Forelimb muscle (tissue), 1 donor: ENCODE measurements at regions not wholly inside any gene's neighbourhood (a gene's known extent, or its start where the extent isn't known, plus 50 kb on each side); places are given as distances from the start of the nearest gene placed in this dataset.

Source experiments
- DNase-seq: peaks from one replicate; pipeline ENCODE4 v3.0.0-alpha.2; 2013; ENCODE audit warnings: low read depth

- no peak for DNase-seq
Measured at GRCh38 chr4:153850533-153851280, 61.8 kb upstream of the SFRP2 start.

- no peak for DNase-seq
Measured at GRCh38 chr4:153844144-153844543, 55.3 kb upstream of the SFRP2 start.
